GM12874 (cell line): ENCODE measurements at regions not wholly inside any gene's neighbourhood (a gene's known extent, or its start where the extent isn't known, plus 50 kb on each side); places are given as distances from the start of the nearest gene placed in this dataset.

Experiments used
- TF ChIP-seq, protein P1 (sequence below): IDR thresholded peaks from 2 replicates; pipeline ENCODE4 v1.5.1; 2011; ENCODE audit warnings: low read depth, mild to moderate bottlenecking, control low read depth, low read length, moderate library complexity; ENCODE audit not compliant: insufficient read depth

GRCh38 chr11:91694331-91694730 is 530.3 kb upstream of the FAT3 start:
- TF ChIP-seq, protein P1, sequence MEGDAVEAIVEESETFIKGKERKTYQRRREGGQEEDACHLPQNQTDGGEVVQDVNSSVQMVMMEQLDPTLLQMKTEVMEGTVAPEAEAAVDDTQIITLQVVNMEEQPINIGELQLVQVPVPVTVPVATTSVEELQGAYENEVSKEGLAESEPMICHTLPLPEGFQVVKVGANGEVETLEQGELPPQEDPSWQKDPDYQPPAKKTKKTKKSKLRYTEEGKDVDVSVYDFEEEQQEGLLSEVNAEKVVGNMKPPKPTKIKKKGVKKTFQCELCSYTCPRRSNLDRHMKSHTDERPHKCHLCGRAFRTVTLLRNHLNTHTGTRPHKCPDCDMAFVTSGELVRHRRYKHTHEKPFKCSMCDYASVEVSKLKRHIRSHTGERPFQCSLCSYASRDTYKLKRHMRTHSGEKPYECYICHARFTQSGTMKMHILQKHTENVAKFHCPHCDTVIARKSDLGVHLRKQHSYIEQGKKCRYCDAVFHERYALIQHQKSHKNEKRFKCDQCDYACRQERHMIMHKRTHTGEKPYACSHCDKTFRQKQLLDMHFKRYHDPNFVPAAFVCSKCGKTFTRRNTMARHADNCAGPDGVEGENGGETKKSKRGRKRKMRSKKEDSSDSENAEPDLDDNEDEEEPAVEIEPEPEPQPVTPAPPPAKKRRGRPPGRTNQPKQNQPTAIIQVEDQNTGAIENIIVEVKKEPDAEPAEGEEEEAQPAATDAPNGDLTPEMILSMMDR: no peak

DNA sequence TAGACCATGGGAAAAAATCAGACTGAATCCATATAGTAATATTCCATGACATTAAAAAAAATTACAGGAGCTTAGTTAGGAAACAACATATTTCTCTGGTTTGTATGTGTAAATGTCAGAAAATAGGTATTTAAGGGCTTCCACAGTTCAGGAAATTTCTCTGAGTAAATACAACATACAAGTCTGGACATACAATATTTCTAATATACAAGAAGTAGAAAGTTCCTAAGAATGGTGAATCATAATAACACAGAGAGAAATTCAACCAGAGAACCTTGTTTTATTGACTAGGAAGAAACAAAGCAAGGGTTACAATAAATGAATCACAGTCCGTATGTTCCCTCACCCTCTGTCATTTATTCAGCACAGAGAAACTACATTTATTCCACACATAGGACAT is 532.7 kb upstream of the FAT3 start:
- TF ChIP-seq, protein P1: no peak

GRCh38 chr11:91688672-91689071 is 535.9 kb upstream of the FAT3 start:
- TF ChIP-seq, protein P1: no peak

DNA sequence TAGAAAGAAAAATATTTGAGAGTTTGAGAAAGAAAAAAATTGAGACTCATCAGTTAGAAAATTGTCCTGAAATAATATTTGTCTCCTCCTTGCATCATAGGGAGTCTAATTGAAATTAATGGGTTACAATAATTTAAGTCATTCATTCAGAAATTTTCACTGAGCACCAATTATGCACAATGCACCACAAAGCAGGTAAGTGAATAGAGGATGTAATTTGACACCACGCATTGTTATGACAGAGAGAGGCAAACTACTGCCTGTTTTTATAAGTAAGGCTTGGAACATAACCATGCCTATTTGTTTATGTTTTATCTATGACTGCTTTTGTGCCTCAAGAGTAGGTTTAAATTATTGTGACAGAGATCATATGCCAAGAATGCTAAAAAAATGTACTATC is 537.9 kb upstream of the FAT3 start:
- TF ChIP-seq, protein P1: no peak

DNA sequence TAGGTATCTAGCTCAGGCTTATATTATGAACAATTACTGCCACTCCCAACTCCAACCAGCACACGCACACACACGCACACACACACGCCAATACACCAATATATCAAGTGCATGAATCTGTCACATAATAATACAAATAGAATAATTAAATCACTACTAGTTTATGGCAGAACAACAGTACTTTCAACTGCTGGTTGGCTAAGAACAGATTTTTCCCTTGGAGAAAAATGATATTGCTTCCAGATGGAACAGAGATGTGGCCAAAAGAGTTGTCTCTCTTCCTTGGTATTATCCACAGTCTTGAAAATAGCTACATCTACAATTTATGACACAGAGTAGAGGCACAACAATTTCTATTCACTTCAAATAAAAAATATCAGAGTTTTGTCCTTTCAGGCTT is 538.3 kb upstream of the FAT3 start:
- TF ChIP-seq, protein P1: no peak

DNA sequence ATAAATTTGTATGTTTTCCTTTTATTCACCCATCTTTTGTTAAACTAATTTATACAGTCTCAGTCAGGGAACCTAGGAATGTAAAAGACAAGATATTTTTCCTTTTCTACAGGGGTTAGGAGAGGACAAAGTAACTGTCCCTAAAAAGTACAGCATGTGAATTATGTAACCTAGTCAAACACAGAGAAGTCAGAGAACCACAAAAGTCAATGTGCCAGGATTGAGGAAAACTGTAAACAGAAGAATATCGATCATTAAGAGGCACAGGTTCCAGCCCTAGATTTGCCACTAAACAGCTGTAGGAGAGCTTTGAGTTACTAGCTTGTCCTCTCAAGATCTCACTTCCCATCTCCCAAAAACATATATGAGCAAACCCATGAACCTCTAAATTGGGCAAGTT is 550.9 kb upstream of the FAT3 start:
- TF ChIP-seq, protein P1: no peak

DNA sequence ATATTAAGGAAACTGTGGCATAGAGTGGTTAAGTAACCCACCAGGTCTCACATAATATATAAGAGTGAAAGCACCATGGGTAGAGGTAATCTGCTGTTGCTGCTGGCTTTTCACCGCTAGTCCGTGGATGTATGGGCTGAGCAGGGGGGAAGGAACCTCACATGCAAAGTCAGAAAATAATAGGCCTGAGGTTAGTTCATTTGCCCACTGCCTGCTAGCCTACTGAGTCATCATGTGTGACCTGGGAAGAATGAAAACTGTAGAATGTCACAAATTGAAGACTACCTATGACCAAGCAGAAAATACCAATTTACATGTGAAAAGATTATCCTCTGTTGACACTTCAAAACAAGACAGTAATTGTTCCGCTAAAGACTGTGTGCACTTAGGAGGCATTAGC is 560.1 kb upstream of the FAT3 start:
- TF ChIP-seq, protein P1: no peak

GRCh38 chr11:91660036-91660435 is 564.6 kb upstream of the FAT3 start:
- TF ChIP-seq, protein P1: no peak
